SK-N-SH (cell line): ENCODE measurements at regions not wholly inside any gene's neighbourhood (a gene's known extent, or its start where the extent isn't known, plus 50 kb on each side); places are given as distances from the start of the nearest gene placed in this dataset.

Experiments
- CTCF ChIA-PET: fragments of 300-600, 350-600 bp; formaldehyde crosslinking; extraction: SDS; loops from one replicate; lab custom pipeline; 2021; lab: Yijun Ruan, JAX
- POLR2A ChIA-PET: fragments of 350-600 bp; sonication (Branson Sonifier 250); formaldehyde crosslinking; extraction: SDS; loops from one replicate; lab custom pipeline; 2020; ENCODE audit warnings: antibody characterized with exemption, inconsistent platforms; lab: Yijun Ruan, JAX
- DNase-seq: peaks from one replicate; pipeline ENCODE4 v3.0.0; 2012
- H2AFZ ChIP-seq: fragments of 200-600 bp; sonication (generic); 2 replicates; pipeline ENCODE4 v1.8.1; 2016; ENCODE audit warnings: antibody characterized with exemption, mild to moderate bottlenecking, low read depth
- H3F3A ChIP-seq: fragments of 200-600 bp; sonication (generic); replicated peaks from 2 replicates; pipeline ENCODE3; 2016; ENCODE audit warnings: antibody characterized with exemption, mild to moderate bottlenecking; ENCODE audit not compliant: insufficient read depth
- H3K27ac ChIP-seq, 2 experiments: fragments of 200-500 bp in 1 of 2; fragments of 200-600 bp in 1 of 2; sonication (Bioruptor generic) in 1 of 2; sonication (generic), shearing (Covaris generic) in 1 of 2; 2 replicates each; pipeline versions ENCODE4 v1.5.1 to v1.6.1; 2014 to 2016; ENCODE audit warnings: low read depth in 2 of 2, inconsistent platforms in 1 of 2, low read length in 1 of 2, mild to moderate bottlenecking in 1 of 2, mixed read lengths in 1 of 2
- H3K27me3 ChIP-seq: fragments of 200-600 bp; sonication (generic), shearing (Covaris generic); 2 replicates; pipeline ENCODE4 v1.6.1; 2016; ENCODE audit warnings: mixed run types; ENCODE audit not compliant: insufficient read depth
- H3K36me3 ChIP-seq, 2 experiments: fragments of 200-500 bp in 1 of 2; fragments of 200-600 bp in 1 of 2; sonication (Bioruptor generic) in 1 of 2; sonication (generic) in 1 of 2; replicated peaks in 1 of 2; 2 replicates each; pipeline versions ENCODE3 to v1.5.1; 2014 to 2016; ENCODE audit warnings: low read length in 1 of 2, mild to moderate bottlenecking in 1 of 2; ENCODE audit not compliant: insufficient read depth in 2 of 2, control insufficient read depth in 1 of 2
- H3K4me1 ChIP-seq, 2 experiments: fragments of 200-500 bp in 1 of 2; fragments of 200-600 bp in 1 of 2; sonication (Bioruptor generic) in 1 of 2; sonication (generic), shearing (Covaris generic) in 1 of 2; 2 replicates each; pipeline versions ENCODE4 v1.5.1 to v1.6.1; 2014 to 2016; ENCODE audit warnings: low read depth in 1 of 2, low read length in 1 of 2, mixed run types in 1 of 2; ENCODE audit not compliant: insufficient read depth in 2 of 2, control insufficient read depth in 1 of 2
- H3K4me2 ChIP-seq: fragments of 200-600 bp; sonication (generic), shearing (Covaris generic); 2 replicates; pipeline ENCODE4 v1.6.1; 2017; ENCODE audit warnings: mixed run types
- H3K4me3 ChIP-seq, 2 experiments: fragments of 200-500 bp in 1 of 2; fragments of 200-600 bp in 1 of 2; sonication (Bioruptor generic) in 1 of 2; sonication (generic), shearing (Covaris generic) in 1 of 2; 2 replicates each; pipeline versions ENCODE4 v1.5.1 to v1.8.1; 2014 to 2016; ENCODE audit warnings: low read depth in 2 of 2, inconsistent platforms in 1 of 2, low read length in 1 of 2, mild to moderate bottlenecking in 1 of 2, mixed read lengths in 1 of 2, moderate library complexity in 1 of 2
- H3K79me2 ChIP-seq: fragments of 200-600 bp; sonication (generic); 2 replicates; pipeline ENCODE4 v1.8.1; 2017; ENCODE audit warnings: mild to moderate bottlenecking; ENCODE audit not compliant: insufficient read depth
- H3K9ac ChIP-seq: fragments of 200-600 bp; sonication (generic); 2 replicates; pipeline ENCODE4 v1.6.1; 2017; ENCODE audit warnings: mixed run types
- H3K9me2 ChIP-seq: fragments of 200-600 bp; sonication (generic); 2 replicates; pipeline ENCODE4 v1.6.1; 2017; ENCODE audit warnings: mixed run types
- H3K9me3 ChIP-seq: fragments of 200-600 bp; sonication (generic); 2 replicates; pipeline ENCODE4 v1.6.1; 2017; ENCODE audit warnings: mixed run types, mild to moderate bottlenecking, moderate library complexity
- H4K20me1 ChIP-seq: fragments of 200-600 bp; sonication (generic); 2 replicates; pipeline ENCODE4 v1.6.1; 2017; ENCODE audit warnings: mild to moderate bottlenecking, mixed run types; ENCODE audit not compliant: insufficient read depth
- CHD2 ChIP-seq: fragments of 150-350 bp; IDR thresholded peaks from 2 replicates; pipeline ENCODE4 v1.6.1; 2018; ENCODE audit warnings: low read length; ENCODE audit not compliant: partially characterized antibody
- ELF1 ChIP-seq: IDR thresholded peaks from 2 replicates; pipeline ENCODE4 v1.4.0; 2012
- EZH2phosphoT487 ChIP-seq: fragments of 200-600 bp; sonication (generic); IDR thresholded peaks from 2 replicates; pipeline ENCODE4 v1.6.1; 2017; ENCODE audit warnings: low read depth, mixed run types, mild to moderate bottlenecking, antibody characterized with exemption, moderate library complexity, borderline replicate concordance
- GABPA ChIP-seq: IDR thresholded peaks from 2 replicates; pipeline ENCODE4 v1.4.0; 2012; ENCODE audit warnings: low read depth, mild to moderate bottlenecking
- GATA2 ChIP-seq: sonication (generic); formaldehyde crosslinking; IDR thresholded peaks from 2 replicates; pipeline ENCODE4 v1.5.0; 2020; ENCODE audit warnings: mild to moderate bottlenecking, missing genetic modification reagents
- JUND ChIP-seq: IDR thresholded peaks from 2 replicates; pipeline ENCODE4 v1.4.0; 2012
- NFIC ChIP-seq: IDR thresholded peaks from 2 replicates; pipeline ENCODE4 v1.4.0; 2012; ENCODE audit warnings: borderline replicate concordance
- NRF1 ChIP-seq: IDR thresholded peaks from 2 replicates; pipeline ENCODE4 v1.6.1; 2012; ENCODE audit warnings: low read depth, mild to moderate bottlenecking, low read length
- PBX3 ChIP-seq: IDR thresholded peaks from 2 replicates; pipeline ENCODE4; 2012
- RAD21 ChIP-seq: IDR thresholded peaks from 2 replicates; pipeline ENCODE4 v1.6.1; 2012; ENCODE audit warnings: mild to moderate bottlenecking, low read length
- RFX5 ChIP-seq: IDR thresholded peaks from 2 replicates; pipeline ENCODE4 v1.6.1; 2012; ENCODE audit warnings: mild to moderate bottlenecking, improper control_type of control experiment, low read length
- RXRA ChIP-seq: IDR thresholded peaks from 2 replicates; pipeline ENCODE4 v1.4.0; 2012; ENCODE audit warnings: low read depth, mild to moderate bottlenecking, borderline replicate concordance
- SIN3A ChIP-seq: IDR thresholded peaks from 2 replicates; pipeline ENCODE4 v1.6.1; 2012; ENCODE audit warnings: low read depth, mild to moderate bottlenecking, low read length, moderate library complexity, borderline replicate concordance
- SMC3 ChIP-seq: IDR thresholded peaks from 2 replicates; pipeline ENCODE4 v1.6.1; 2012; ENCODE audit warnings: low read depth, low read length, improper control_type of control experiment
- TAF1 ChIP-seq: IDR thresholded peaks from 2 replicates; pipeline ENCODE4 v1.6.1; 2012; ENCODE audit warnings: low read depth, mild to moderate bottlenecking, low read length, moderate library complexity, borderline replicate concordance
- TCF12 ChIP-seq: IDR thresholded peaks from 2 replicates; pipeline ENCODE4 v1.4.0; 2012
- WGBS: methylation state at CpG from one replicate; pipeline ENCODE4 v1.1.6; 2017; ENCODE audit warnings: low lambda C conversion rate; 5-methylcytosine and 5-hydroxymethylcytosine counted together
- TF ChIP-seq, protein P1 (sequence below): fragments of 200-600 bp; sonication (generic); IDR thresholded peaks from 2 replicates; pipeline ENCODE4 v1.6.1; 2017; ENCODE audit warnings: antibody characterized with exemption, mild to moderate bottlenecking, moderate library complexity
- TF ChIP-seq, protein P2 (sequence below): IDR thresholded peaks from 2 replicates; pipeline ENCODE4 v1.4.0; 2012; ENCODE audit warnings: low read depth, borderline replicate concordance
- TF ChIP-seq, protein P3 (sequence below): IDR thresholded peaks from 2 replicates; pipeline ENCODE4 v1.4.0; 2012; ENCODE audit warnings: low read depth
- TF ChIP-seq, protein P4 (sequence below): IDR thresholded peaks from 2 replicates; pipeline ENCODE4 v1.6.1; 2012; ENCODE audit warnings: mild to moderate bottlenecking, low read depth, low read length, moderate library complexity

DNA sequence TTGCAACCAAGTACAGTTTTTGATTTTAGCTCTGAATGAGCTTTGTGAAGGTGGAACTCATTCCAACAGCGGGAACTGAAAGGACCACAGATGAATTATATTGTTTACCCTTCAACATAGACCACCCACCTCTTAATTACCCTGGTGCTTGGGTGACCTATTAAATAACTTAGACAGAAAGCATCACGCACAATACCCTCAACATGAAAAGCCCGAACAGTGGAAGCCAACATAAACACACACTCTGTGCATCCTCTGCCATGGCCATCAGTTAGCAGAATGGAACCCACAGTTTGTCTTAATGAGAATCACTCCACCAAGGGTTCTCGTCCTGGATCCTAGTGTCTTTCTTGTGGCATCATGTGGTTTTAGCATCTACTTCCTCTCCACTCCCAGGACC lies 60.5 kb downstream of the FOXF2 start:
- Histone ChIP-seq H3K4me2 (no peak overlapping the region), H3K79me2 (no peaks in the 10 kb centered on the region), H4K20me1 (no peaks in the 10 kb centered on the region), H2AFZ (no peak overlapping the region), H3K36me3 (no peaks in the 10 kb centered on the region), H3K4me3 (no peak overlapping the region), H3K9me2 (no peaks in the 10 kb centered on the region), H3K27ac (no peak overlapping the region), H3K9me3 (no peaks in the 10 kb centered on the region), H3K9ac (no peak overlapping the region), H3F3A (no peaks in the 10 kb centered on the region), H3K27me3 (peaks cover 19% of the 10 kb centered on the region; the same call in 1 of the 2 replicates), H3K4me1 (no peaks in the 10 kb centered on the region)
- ChIA-PET POLR2A (no interaction called here), CTCF (interaction anchor here (1.5 kb wide), 1 partner anchor 13 kb away, joined by 5 read pairs; no protein-coding TSS in a partner anchor)
- WGBS = 9% methylated on average over 4 of the region's 4 CpGs
- no peak for DNase-seq
- TF ChIP-seq RFX5 (no peak), JUND (no peak), PBX3 (no peak), EZH2phosphoT487 (no peak), NFIC (no peak)
- TF ChIP-seq, protein P1, sequence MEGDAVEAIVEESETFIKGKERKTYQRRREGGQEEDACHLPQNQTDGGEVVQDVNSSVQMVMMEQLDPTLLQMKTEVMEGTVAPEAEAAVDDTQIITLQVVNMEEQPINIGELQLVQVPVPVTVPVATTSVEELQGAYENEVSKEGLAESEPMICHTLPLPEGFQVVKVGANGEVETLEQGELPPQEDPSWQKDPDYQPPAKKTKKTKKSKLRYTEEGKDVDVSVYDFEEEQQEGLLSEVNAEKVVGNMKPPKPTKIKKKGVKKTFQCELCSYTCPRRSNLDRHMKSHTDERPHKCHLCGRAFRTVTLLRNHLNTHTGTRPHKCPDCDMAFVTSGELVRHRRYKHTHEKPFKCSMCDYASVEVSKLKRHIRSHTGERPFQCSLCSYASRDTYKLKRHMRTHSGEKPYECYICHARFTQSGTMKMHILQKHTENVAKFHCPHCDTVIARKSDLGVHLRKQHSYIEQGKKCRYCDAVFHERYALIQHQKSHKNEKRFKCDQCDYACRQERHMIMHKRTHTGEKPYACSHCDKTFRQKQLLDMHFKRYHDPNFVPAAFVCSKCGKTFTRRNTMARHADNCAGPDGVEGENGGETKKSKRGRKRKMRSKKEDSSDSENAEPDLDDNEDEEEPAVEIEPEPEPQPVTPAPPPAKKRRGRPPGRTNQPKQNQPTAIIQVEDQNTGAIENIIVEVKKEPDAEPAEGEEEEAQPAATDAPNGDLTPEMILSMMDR = no peak

DNA sequence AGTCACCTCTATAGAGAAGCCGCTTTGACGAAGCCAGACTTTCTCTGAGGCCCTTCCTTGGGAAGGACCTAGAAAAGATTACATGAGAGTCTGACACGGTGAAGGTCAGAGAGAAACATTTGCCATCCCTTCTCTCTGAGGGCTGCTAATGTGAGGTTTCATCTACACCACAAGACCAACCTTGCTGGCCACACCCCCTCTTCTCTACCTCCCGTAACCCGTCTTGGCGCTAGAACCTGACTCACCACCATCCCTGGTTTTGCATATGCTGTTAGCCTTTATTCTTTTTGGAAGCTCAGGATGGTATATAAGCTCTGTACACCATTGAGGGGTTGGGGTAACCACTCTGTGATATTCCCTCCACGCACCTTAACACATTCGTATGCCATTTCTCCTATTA lies 63.6 kb downstream of the FOXF2 start:
- Histone ChIP-seq H3K4me3 (no peak overlapping the region), H3K27ac (no peak overlapping the region), H3K27me3 (peaks cover 5% of the 10 kb centered on the region; the same call in 1 of the 2 replicates), H3K36me3 (no peaks in the 10 kb centered on the region), H3K4me2 (no peak overlapping the region), H3K9me2 (no peaks in the 10 kb centered on the region), H3F3A (no peaks in the 10 kb centered on the region), H3K79me2 (no peaks in the 10 kb centered on the region), H3K9me3 (no peaks in the 10 kb centered on the region), H3K9ac (no peak overlapping the region), H4K20me1 (no peaks in the 10 kb centered on the region), H2AFZ (no peak overlapping the region), H3K4me1 (no peaks in the 10 kb centered on the region)
- POLR2A ChIA-PET = no interaction called here
- DNase-seq = no peak
- WGBS = 8% methylated on average over 8 of the region's 8 CpGs
- TF ChIP-seq CHD2 (no peak), EZH2phosphoT487 (no peak), TCF12 (no peak), GATA2 (CRISPR knock-in tag) (no peak), ELF1 (no peak), RXRA (no peak), SIN3A (no peak), NRF1 (no peak), GABPA (no peak), RAD21 (no peak), SMC3 (no peak), JUND (no peak), TAF1 (no peak)
- TF ChIP-seq, protein P2, sequence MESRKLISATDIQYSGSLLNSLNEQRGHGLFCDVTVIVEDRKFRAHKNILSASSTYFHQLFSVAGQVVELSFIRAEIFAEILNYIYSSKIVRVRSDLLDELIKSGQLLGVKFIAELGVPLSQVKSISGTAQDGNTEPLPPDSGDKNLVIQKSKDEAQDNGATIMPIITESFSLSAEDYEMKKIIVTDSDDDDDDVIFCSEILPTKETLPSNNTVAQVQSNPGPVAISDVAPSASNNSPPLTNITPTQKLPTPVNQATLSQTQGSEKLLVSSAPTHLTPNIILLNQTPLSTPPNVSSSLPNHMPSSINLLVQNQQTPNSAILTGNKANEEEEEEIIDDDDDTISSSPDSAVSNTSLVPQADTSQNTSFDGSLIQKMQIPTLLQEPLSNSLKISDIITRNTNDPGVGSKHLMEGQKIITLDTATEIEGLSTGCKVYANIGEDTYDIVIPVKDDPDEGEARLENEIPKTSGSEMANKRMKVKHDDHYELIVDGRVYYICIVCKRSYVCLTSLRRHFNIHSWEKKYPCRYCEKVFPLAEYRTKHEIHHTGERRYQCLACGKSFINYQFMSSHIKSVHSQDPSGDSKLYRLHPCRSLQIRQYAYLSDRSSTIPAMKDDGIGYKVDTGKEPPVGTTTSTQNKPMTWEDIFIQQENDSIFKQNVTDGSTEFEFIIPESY = no peak
- TF ChIP-seq, protein P3, sequence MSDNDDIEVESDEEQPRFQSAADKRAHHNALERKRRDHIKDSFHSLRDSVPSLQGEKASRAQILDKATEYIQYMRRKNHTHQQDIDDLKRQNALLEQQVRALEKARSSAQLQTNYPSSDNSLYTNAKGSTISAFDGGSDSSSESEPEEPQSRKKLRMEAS = no peak
- TF ChIP-seq, protein P4, sequence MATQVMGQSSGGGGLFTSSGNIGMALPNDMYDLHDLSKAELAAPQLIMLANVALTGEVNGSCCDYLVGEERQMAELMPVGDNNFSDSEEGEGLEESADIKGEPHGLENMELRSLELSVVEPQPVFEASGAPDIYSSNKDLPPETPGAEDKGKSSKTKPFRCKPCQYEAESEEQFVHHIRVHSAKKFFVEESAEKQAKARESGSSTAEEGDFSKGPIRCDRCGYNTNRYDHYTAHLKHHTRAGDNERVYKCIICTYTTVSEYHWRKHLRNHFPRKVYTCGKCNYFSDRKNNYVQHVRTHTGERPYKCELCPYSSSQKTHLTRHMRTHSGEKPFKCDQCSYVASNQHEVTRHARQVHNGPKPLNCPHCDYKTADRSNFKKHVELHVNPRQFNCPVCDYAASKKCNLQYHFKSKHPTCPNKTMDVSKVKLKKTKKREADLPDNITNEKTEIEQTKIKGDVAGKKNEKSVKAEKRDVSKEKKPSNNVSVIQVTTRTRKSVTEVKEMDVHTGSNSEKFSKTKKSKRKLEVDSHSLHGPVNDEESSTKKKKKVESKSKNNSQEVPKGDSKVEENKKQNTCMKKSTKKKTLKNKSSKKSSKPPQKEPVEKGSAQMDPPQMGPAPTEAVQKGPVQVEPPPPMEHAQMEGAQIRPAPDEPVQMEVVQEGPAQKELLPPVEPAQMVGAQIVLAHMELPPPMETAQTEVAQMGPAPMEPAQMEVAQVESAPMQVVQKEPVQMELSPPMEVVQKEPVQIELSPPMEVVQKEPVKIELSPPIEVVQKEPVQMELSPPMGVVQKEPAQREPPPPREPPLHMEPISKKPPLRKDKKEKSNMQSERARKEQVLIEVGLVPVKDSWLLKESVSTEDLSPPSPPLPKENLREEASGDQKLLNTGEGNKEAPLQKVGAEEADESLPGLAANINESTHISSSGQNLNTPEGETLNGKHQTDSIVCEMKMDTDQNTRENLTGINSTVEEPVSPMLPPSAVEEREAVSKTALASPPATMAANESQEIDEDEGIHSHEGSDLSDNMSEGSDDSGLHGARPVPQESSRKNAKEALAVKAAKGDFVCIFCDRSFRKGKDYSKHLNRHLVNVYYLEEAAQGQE = no peak
- CTCF ChIA-PET = interaction anchor here (0.7 kb wide), 1 partner anchor 450 kb away, joined by 3 read pairs; no protein-coding TSS in a partner anchor
